HAP-1 (cell line): ENCODE measurements at regions not wholly inside any gene's neighbourhood (a gene's known extent, or its start where the extent isn't known, plus 50 kb on each side); places are given as distances from the start of the nearest gene placed in this dataset.

Experiments used
- DNase-seq, 2 experiments: peaks; one replicate each; pipeline ENCODE4 v3.0.0-alpha.2; 2016 to 2020; ENCODE audit warnings: low spot score in 2 of 2
- H3K27me3 ChIP-seq: fragments of 250-450 bp; sonication (Bioruptor Pico); 2 replicates; pipeline ENCODE4 v1.5.1; 2020; ENCODE audit warnings: low read depth, mild to moderate bottlenecking, moderate library complexity
- H3K36me3 ChIP-seq: fragments of 250-450 bp; sonication (Bioruptor Pico); replicated peaks from 2 replicates; pipeline ENCODE4 v1.5.1; 2020; ENCODE audit warnings: mild to moderate bottlenecking
- H3K4me1 ChIP-seq: fragments of 250-450 bp; sonication (Bioruptor Pico); 2 replicates; pipeline ENCODE4 v1.5.1; 2020; ENCODE audit warnings: mild to moderate bottlenecking
- H3K4me3 ChIP-seq: fragments of 250-450 bp; sonication (Bioruptor Pico); 2 replicates; pipeline ENCODE4 v1.5.1; 2020; ENCODE audit warnings: mild to moderate bottlenecking, moderate library complexity
- H3K9me3 ChIP-seq: fragments of 250-450 bp; sonication (Bioruptor Pico); 2 replicates; pipeline ENCODE4 v1.5.1; 2020; ENCODE audit warnings: mild to moderate bottlenecking, moderate library complexity
- in situ Hi-C: fragments of 300-500 bp; cut with MboI; formaldehyde crosslinking; loops from 3 replicates; pipeline ENCODE4 v1.14.3; 2020; ENCODE audit warnings: low sequenced_read_pairs, inconsistent platforms, mixed read lengths

- no peaks in the 10 kb centered on the region for H3K36me3 ChIP-seq
- no peaks in the 10 kb centered on the region for H3K4me1 ChIP-seq
- in situ Hi-C loops = no loop called here
- H3K9me3 ChIP-seq = no peaks in the 10 kb centered on the region
- DNase-seq = no peak
- no peak overlapping the region for H3K4me3 ChIP-seq
- no peaks in the 10 kb centered on the region for H3K27me3 ChIP-seq
Observed at GRCh38 chr4:56733352-56733751, 52.3 kb upstream of the HOPX start.

GRCh38 chr4:56732301-56732700 is 51.2 kb upstream of the HOPX start:
- Histone ChIP-seq H3K27me3 (no peaks in the 10 kb centered on the region), H3K36me3 (no peaks in the 10 kb centered on the region), H3K4me3 (no peak overlapping the region), H3K4me1 (no peaks in the 10 kb centered on the region), H3K9me3 (no peaks in the 10 kb centered on the region)
- in situ Hi-C loops = no loop called here
- DNase-seq = no peak

- Histone ChIP-seq H3K4me3 (no peak overlapping the region), H3K4me1 (no peaks in the 10 kb centered on the region), H3K27me3 (no peaks in the 10 kb centered on the region), H3K9me3 (no peaks in the 10 kb centered on the region), H3K36me3 (no peaks in the 10 kb centered on the region)
- in situ Hi-C loops = no loop called here
- DNase-seq = no peak
Observed at GRCh38 chr4:56731857-56732256, 50.8 kb upstream of the HOPX start.
